ENCODE measurements at regions not wholly inside any gene's neighbourhood (a gene's known extent, or its start where the extent isn't known, plus 50 kb on each side); places are given as distances from the start of the nearest gene placed in this dataset.
"Not testable (repeated sequence)": the region's sequence is repeated elsewhere in the genome, so short reads cannot be mapped to it uniquely, and the experiment has no call there.

GRCh38 chr3:59496250-59496649 lies 446.4 kb upstream of the CFAP20DC start:
- DNase-seq, result no peak

- DNase-seq, result not testable (repeated sequence)
Measured at GRCh38 chr3:59494969-59495368, 445.1 kb upstream of the CFAP20DC start.

- DNase-seq, result no peak
Measured at GRCh38 chr3:59486520-59486919, 436.7 kb upstream of the CFAP20DC start.

- DNase-seq, result no peak
Measured at GRCh38 chr3:59483191-59483590, 433.4 kb upstream of the CFAP20DC start.

- DNase-seq, result no peak
Measured at GRCh38 chr3:59482684-59483083, 432.9 kb upstream of the CFAP20DC start.

GRCh38 chr3:59481776-59482400 lies 432.1 kb upstream of the CFAP20DC start:
- DNase-seq, result no peak

- no peak for DNase-seq
Measured at GRCh38 chr3:59480486-59480995, 430.7 kb upstream of the CFAP20DC start.

GRCh38 chr3:59473636-59474035 lies 423.8 kb upstream of the CFAP20DC start:
- DNase-seq, result no peak

- DNase-seq, result no peak
Measured at GRCh38 chr3:59472541-59472940, 422.7 kb upstream of the CFAP20DC start.

GRCh38 chr3:59469948-59470723 lies 420.3 kb upstream of the CFAP20DC start:
- no peak for DNase-seq

GRCh38 chr3:59467476-59467875 lies 417.7 kb upstream of the CFAP20DC start:
- no peak for DNase-seq

GRCh38 chr3:59464187-59464586 lies 414.4 kb upstream of the CFAP20DC start:
- DNase-seq, result no peak

- DNase-seq, result no peak
Measured at GRCh38 chr3:59463253-59463652, 413.4 kb upstream of the CFAP20DC start.

GRCh38 chr3:59460068-59460467 lies 410.2 kb upstream of the CFAP20DC start:
- no peak for DNase-seq

GRCh38 chr3:59456852-59457485 lies 407.1 kb upstream of the CFAP20DC start:
- no peak for DNase-seq

- peak; percentile 66 for DNase-seq
Measured at GRCh38 chr3:59451800-59452746, 402.2 kb upstream of the CFAP20DC start.

- DNase-seq, result peak; percentile 84
Measured at GRCh38 chr3:59450946-59451763, 401.3 kb upstream of the CFAP20DC start.

- no peak for DNase-seq
Measured at GRCh38 chr3:59450437-59450836, 400.6 kb upstream of the CFAP20DC start.

GRCh38 chr3:59446775-59447465 lies 397.1 kb upstream of the CFAP20DC start:
- DNase-seq, result no peak

GRCh38 chr3:59444676-59445075 lies 394.9 kb upstream of the CFAP20DC start:
- no peak for DNase-seq

- no peak for DNase-seq
Measured at GRCh38 chr3:59444294-59444671, 394.5 kb upstream of the CFAP20DC start.
